ENCODE measurements at regions not wholly inside any gene's neighbourhood (a gene's known extent, or its start where the extent isn't known, plus 50 kb on each side); places are given as distances from the start of the nearest gene placed in this dataset.

- Mint-ChIP-seq H3K9me3 (no peaks in the 10 kb centered on the region), H3K36me3 (no peaks in the 10 kb centered on the region), H3K4me1 (ENCODE audit: unreplicated experiment) (peaks cover 10% of the 10 kb centered on the region), H3K27ac (no peak overlapping the region), H3K4me3 (no peak overlapping the region), H3K27me3 (peaks cover 23% of the 10 kb centered on the region)
- TF ChIP-seq CTCF (conservative IDR thresholded peaks at IDR 0.05), result no peak
- no peak for DNase-seq (ENCODE audit: extremely low spot score, unreplicated experiment)
Measured at GRCh38 chr7:132656341-132656740, 80.1 kb upstream of the PLXNA4 start.

GRCh38 chr7:132655131-132655727 is 79.0 kb upstream of the PLXNA4 start:
- no peaks in the 10 kb centered on the region for H3K9me3 Mint-ChIP-seq
- H3K27me3 Mint-ChIP-seq, result peaks cover 23% of the 10 kb centered on the region
- DNase-seq (ENCODE audit: extremely low spot score, unreplicated experiment), result no peak

DNA sequence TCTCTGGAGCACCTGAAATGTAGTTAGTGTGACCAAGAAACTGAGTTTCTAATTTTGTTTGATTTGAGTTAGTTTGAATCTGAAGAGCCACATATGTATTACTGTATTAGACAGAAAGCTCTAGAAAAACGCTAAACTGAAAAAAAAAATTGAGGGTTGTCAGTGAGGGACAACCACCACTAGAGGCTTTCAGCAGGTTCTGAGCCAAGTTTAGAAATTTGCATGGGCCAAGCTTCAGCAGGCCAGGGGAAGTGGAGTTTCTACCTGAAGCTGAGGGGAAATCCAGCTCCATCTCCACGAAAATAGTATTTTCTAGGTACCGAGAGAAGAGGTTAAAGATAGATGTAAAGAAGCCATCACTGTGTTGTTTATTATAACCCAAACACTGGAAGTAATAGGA is 77.9 kb upstream of the PLXNA4 start:
- no peak overlapping the region for H3K27ac Mint-ChIP-seq
- H3K9me3 Mint-ChIP-seq, result no peaks in the 10 kb centered on the region
- H3K4me3 Mint-ChIP-seq, result no peak overlapping the region
- peaks cover 10% of the 10 kb centered on the region for H3K4me1 Mint-ChIP-seq (ENCODE audit: unreplicated experiment)
- peaks cover 23% of the 10 kb centered on the region for H3K27me3 Mint-ChIP-seq
- H3K36me3 Mint-ChIP-seq, result no peaks in the 10 kb centered on the region
- no peak for DNase-seq (ENCODE audit: extremely low spot score, unreplicated experiment)
- TF ChIP-seq CTCF (conservative IDR thresholded peaks at IDR 0.05), result peak; percentile 70

More at GRCh38 chr7:132655131-132655727, 79.0 kb upstream of the PLXNA4 start:
- peak overlapping the region; percentile 75 for H3K4me3 Mint-ChIP-seq
- H3K4me1 Mint-ChIP-seq (ENCODE audit: unreplicated experiment), result peaks cover 10% of the 10 kb centered on the region
- peak overlapping the region; percentile 50 for H3K27ac Mint-ChIP-seq
- no peak for TF ChIP-seq CTCF (conservative IDR thresholded peaks at IDR 0.05)
- H3K36me3 Mint-ChIP-seq, result no peaks in the 10 kb centered on the region

GRCh38 chr7:132653366-132653930 is 77.2 kb upstream of the PLXNA4 start:
- H3K4me3 Mint-ChIP-seq, result no peak overlapping the region
- no peak for TF ChIP-seq CTCF (conservative IDR thresholded peaks at IDR 0.05)
- H3K27me3 Mint-ChIP-seq, result peaks cover 21% of the 10 kb centered on the region

GRCh38 chr7:132652507-132652906 is 76.2 kb upstream of the PLXNA4 start:
- no peak overlapping the region for H3K4me3 Mint-ChIP-seq
- H3K9me3 Mint-ChIP-seq, result no peaks in the 10 kb centered on the region
- H3K4me1 Mint-ChIP-seq (ENCODE audit: unreplicated experiment), result peaks cover 10% of the 10 kb centered on the region
- no peak for DNase-seq (ENCODE audit: extremely low spot score, unreplicated experiment)
- no peak for TF ChIP-seq CTCF (conservative IDR thresholded peaks at IDR 0.05)
- H3K27me3 Mint-ChIP-seq, result peaks cover 14% of the 10 kb centered on the region
- H3K27ac Mint-ChIP-seq, result no peak overlapping the region
- H3K36me3 Mint-ChIP-seq, result no peaks in the 10 kb centered on the region

More at GRCh38 chr7:132653366-132653930, 77.2 kb upstream of the PLXNA4 start:
- no peaks in the 10 kb centered on the region for H3K9me3 Mint-ChIP-seq
- no peak for DNase-seq (ENCODE audit: extremely low spot score, unreplicated experiment)
- peaks cover 10% of the 10 kb centered on the region for H3K4me1 Mint-ChIP-seq (ENCODE audit: unreplicated experiment)
- H3K36me3 Mint-ChIP-seq, result no peaks in the 10 kb centered on the region
- no peak overlapping the region for H3K27ac Mint-ChIP-seq

Measured in type B pancreatic cell (in vitro differentiated cells).